DMS53 treated with DMSO at 0.1 percent for 48 hours (cell line): ENCODE measurements at regions not wholly inside any gene's neighbourhood (a gene's known extent, or its start where the extent isn't known, plus 50 kb on each side); places are given as distances from the start of the nearest gene placed in this dataset.

Experiments
- DNase-seq: peaks from one replicate; lab custom pipeline; 2025; ENCODE audit not compliant: unreplicated experiment; lab: John Stamatoyannopoulos, UW

DNA sequence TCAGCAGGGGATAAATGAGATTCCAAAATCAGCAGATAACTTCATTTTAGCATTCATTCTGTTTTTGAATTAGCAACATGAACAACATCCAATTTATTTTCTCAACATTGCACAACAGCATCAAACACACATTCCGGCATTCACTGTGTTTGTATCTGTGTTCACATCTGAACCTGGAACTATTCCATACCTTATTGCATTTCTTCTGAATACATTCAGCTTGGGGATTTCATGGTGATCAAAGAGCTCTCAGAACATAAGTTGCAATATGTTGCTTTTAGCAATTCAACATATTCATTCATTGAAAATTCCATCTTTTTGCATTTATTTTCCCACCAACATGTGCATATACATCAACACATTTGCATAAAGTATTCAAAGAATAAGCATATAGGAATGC lies 1431.7 kb upstream of the PIK3C3 start:
- DNase-seq, result no peak

DNA sequence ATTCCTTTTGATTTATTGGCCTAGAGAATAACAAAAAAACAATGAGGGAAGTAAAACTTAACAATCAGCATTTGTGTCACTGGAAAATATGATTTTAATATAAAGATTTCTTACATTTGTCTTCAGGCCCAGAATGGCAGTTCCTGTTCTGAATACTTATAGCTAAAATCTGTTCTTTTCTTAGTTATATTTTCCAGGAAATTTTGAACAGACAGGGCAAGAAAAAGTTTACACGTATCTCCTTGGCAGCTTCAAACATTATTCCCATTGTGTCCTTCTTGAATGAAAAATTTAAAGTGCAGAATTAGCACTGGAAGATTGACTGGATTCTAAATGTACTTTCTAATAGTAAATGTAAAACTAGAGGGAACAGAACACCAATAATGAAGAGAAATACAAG lies 1454.0 kb upstream of the PIK3C3 start:
- DNase-seq, result no peak

DNA sequence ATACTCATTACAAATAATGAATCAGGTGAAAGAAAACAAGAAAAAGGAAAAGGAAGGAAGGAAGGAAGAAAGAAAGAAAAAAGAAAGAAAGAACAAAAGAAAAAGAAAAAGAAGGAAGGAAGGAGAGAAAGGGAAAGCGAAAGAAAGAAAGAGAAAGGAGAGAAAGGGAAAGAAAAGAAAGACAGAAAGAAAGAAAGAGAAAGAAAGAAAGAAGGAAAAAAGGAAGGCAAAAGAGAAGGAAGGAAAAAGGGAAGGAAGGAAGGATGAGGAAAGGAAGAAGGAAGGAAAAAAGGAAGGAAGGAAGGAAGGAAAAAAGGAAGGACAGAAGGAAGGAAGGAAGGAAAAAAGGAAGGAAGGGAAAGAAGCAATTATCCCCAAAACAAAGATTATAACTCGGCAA lies 1460.4 kb upstream of the PIK3C3 start:
- no peak for DNase-seq

DNA sequence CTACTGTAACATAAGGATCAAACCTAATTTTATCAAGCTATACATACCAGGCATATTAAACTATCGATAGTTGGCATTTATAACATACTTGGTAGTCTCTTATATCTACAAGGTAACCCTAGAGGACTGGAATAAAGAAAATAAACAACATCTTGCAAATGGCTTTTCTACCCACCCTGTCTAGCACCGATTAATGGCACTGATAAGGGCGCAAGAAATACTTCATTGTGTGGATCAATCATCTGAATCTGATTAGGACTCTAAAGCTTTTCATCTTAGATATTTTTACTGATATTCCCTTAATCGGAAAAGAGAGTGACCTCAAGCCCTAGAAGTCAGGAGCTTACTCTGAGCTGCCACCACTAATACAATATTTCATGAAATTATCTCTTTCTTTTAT lies 1461.7 kb upstream of the PIK3C3 start:
- DNase-seq, result no peak

DNA sequence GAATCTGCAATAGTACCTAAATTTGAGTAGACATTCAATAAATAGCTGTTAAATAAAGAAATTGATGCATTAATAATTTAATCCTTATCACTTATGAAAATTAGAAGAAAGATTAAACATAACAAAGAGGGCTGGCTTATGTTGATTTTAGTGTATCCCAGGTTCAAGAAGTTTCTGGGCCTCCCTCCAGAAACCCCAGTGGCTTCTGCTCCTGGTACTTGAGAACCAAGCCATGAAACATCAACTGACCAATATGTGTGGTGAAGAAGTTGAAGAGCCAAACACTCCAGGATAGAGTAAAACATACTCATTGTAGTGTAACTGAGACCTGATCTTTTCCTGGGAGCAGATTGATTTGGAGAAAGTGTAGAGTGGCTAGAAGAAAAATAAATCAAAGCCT lies 1465.7 kb upstream of the PIK3C3 start:
- DNase-seq, result no peak

DNA sequence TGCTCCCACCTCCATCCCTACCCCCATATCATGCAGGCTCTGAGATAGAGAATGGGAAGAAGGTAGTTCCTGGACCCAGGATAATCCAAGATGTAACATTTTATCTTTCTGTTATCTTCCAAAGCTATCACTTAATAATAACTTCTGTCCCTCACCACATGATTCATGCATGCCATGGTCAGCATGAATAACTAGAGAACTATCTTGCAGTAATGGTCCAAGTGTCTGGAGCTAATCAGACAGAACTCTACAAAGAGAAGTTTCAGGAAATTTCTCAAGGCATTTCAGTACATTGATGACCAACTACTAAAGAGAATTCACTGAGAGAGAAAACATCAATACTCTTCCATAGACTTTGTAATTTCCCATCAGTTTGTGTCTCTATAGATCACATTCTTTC lies 1469.7 kb upstream of the PIK3C3 start:
- no peak for DNase-seq

DNA sequence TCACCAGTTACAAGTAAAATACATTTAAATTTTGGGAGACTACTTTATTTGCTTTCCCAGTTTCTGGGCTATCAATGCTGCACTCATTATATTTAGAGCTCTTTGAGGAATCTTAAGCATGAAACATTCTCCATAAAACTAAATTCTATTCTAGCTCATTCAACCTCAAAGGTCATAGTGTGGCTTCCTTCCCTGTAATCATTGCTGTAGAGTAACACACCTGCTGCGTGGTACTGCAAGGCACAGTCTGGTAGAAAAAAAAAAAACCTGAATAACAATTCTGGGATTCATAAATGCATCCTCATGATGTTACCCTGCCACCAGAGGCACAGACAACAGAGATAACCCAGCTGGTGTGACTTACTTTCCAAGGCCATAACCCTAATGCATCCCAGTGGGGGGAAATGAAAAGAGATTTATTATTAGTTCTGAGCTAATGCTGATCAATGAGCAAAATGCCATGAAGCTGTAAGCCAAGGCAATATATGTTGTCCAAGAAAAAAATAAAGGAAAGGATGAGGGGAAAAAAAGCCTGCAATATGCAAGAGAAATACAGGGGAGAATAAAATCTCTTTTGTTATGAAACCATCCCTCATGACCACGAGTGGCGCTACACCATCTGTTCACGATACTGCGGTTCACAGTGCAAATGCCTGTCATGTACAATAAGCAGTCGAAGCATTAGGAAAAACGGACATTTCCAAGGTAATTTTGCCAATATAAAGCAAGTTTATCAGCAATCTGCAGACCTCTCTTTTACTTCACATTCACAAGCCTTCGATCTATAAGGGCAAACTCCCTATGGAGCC lies 1481.6 kb upstream of the PIK3C3 start:
- no peak for DNase-seq

DNA sequence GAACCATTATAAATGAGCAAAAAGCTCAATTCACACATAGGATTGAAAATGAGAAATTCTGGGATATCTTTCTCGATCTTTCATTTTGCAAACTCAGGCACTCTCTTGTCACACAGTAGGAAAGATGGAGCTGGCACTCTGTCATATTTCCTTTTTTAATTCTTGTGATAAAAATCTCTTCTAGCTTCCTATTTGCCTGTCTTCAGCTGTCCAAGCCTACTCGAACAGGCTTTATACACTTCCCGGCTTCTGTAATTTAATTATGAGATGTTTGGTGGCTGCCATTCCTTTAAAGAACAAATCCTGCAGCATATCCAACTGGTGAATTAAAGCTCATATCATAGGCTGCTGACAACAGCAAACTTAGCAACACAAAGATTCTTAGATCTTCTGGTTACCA lies 1484.3 kb upstream of the PIK3C3 start:
- no peak for DNase-seq

DNA sequence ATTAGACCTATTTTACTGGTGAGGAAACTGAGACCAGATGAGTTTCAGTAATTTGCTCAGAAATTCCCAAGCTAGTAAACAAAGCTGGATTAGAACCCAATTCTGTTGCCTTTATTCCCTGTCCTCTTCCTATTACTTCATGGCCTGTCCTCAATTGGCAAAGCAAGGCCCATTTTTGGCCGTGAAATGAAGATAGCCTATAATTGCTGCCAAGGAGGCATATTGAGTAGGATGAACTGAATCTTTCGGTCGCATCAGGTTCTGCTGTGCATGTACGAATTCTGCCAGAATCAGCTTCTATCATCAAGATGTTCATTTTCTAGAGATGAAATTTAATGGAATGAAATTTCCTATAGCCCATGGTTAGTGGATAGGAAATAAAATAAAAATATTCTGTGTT lies 1485.2 kb upstream of the PIK3C3 start:
- DNase-seq, result no peak

DNA sequence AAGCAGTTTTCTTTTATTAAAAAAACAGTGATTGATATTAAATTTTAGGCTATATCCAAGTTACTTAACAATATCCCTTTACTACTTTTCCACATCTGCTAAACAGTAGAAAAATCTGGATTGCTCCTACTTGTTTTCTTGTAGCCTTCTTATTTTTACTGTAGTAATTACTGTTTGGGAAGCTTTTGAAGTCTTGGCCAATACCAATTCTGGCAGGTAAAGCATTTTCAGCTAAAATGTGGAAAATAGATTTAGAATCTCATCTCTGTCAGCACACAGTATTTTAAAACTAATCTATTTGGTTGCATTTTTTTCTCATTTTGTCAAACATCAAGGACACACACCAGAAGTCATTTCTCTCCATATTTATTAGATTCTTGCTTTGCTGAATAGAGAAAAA lies 1485.7 kb upstream of the PIK3C3 start:
- no peak for DNase-seq

DNA sequence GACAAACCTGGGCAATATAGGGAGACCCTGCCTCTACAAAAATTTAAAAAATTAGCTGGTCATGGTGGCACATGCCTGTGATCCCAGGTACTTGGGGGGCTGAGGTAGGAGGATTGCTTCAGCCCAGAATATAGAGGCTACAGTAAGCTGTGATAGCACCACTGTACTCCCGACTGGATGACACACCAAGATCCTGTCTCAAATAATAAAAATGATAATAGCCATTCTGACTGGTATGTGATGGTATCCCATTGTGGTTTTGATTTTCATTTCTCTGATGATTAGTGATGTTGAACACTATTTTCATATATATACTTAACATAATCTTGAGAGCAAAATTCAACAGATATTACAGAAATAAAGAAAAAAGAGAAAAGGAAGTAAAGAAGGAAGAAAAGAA lies 1491.0 kb upstream of the PIK3C3 start:
- no peak for DNase-seq

DNA sequence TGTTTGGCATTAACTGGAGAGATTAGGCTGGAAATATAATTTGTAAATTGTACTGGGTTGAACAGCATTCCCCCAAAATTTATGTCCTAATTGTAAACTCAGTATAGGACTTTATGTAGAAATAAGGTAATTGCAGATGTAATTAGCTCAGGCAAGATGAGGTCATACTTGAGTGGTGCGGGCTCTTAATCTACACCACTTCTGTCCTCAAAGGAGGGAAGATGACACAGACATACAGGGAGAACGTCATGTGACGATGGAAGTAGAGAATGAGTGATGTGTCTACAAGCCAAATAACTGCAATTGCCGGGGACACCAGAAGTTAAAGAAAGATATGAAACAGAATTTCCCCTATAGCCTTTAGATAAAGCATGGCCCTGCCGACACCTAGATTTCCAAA lies 1501.1 kb upstream of the PIK3C3 start:
- no peak for DNase-seq

DNA sequence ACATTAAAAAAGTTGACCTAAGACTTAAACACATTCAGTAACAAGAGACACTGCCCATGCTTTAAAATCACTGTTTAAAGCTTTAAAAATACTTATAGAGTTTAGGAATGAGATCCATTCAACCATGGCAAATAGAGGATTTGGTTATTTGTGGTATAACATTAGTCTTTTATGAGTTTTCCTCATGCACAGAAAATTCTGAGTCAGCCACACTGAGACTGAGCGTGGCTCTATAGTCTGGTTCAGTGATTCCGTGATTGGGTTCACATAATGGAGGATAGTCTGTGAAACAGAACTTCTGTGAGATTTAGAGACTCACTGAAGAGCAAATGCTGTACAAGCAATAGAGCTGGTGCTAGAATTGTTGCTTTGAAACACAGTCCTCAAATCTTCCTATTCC lies 1502.4 kb upstream of the PIK3C3 start:
- DNase-seq, result no peak

DNA sequence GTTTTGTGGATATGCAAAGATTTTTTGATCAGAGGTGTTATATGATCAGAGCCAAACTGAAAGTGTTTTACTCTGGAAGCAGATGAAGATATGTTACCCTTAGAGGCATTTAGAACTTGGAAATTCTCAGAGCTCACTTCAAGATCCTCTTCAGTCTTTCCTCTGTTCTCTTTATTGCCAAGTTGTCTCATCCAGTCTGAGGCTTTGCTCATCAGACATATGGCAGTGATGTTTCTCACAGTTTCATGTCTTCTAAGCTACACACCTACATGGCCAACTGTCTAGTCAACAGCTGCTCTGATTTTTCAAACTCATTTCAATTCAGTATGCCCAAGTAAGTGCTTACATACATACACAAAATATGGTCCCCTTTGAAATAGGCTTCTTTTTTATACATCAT lies 1504.3 kb upstream of the PIK3C3 start:
- DNase-seq, result no peak

DNA sequence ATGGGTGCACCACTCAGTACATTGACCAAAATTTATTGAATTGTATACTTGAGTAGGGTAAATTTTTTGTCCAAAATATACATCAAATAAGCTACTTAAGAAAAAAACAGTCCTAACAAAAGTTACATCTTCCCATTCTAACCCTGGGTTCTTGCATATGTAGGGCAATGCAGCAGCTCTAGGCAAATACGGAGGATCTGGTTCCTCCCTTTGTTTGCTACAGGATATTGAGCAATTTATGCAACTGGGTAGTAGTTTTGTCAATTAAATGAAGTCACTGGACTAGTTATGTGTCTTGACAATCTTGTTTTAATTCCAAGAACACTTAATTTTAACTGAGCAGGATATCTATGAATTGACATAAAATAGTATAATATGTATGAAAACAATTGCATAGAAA lies 1507.2 kb upstream of the PIK3C3 start:
- DNase-seq, result no peak

DNA sequence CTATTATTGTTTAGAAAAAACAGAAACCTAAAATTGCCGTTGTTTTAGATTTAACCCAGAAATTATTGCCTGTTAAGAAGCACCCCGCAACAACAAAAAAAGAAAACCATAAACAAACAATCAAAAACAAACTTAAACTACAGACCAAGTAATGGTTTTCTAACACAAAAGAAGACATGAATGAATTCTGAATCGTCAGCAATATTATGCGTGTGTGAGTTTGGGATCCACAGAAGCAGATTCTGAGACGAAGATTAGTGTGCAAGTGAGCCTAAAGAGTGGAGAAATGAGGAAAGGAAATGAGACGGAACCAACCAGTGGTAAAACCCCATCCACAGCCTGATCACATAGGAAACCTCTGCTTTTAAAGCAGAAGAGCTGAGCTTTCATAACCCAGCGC lies 1514.9 kb upstream of the PIK3C3 start:
- no peak for DNase-seq

DNA sequence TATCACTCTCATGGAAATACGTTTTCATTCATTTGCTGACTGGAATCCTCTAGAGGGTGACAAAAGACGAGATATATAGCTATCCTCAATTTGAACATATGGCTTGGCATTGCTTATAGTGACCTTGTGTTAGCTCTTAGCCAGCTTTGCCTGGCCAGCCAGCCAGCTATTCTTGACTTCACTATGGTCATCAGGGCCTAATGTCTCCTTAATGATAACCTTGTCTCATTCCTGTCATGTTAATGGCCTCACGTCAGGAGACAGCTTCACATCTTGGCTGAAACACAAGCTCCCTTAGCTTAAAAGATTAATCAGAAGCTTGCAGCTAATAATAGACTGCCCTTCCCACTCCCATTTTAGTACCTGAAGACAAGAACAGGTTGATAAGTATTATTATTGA lies 1517.5 kb upstream of the PIK3C3 start:
- DNase-seq, result no peak

DNA sequence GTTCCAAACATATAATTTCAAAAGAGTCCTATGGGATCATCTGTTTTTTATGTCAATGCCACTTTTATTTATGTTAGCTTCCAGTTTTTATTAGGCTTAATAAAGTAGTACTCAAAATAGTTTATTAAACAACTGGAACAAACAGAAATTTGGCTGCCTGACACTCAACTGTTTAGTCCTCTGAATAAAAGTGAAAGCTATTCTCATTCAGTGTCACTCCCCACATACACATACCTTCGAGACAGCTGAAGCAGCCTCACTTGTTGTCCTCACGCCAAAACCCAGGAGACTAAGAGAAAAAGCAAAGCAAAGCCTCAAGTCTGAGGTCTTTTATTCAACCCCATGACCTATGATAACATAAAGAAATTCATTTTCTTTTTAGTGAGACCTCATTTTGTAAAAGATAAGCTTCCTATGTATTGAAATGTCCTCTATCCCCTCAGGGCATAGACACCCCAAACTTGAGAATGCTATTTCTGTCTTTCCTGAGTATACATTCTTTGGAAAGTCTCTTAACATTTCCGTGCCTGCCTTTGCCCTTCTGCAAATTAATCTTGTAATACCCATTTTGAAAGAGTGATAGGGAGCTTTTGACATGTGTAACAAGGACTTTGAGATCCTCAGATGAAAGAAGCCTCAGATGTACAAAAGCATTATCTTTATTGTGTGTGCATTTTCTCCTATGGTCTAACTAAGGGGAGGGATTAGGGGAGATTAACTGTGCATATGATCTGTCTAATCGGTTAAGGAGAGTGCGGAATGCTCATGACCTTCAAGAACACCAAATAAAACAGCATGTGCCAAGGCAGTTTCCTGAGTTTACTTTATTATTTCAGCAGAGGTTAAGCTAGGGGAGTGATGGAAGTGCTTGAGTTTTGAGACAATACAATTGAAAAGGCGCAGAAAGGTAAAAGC lies 1523.7 kb upstream of the PIK3C3 start:
- no peak for DNase-seq

DNA sequence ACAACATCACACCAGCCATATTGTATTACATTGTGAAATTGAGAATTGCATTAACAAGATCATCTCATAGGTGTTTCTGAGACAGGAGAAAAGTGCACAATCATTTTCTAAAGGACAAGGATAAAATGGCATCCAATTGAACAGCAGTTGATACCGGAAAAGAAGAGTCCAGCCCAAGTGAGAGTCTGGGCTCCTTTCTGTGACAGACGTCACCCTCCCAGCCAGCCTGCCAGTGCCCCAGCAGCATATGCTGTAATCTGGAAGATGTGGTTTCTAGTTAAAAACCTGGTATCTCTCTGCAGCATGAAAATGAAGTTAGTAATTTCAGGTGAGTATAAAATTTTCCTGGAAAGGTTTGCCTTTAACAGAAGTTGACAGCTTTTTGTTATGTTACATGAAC lies 1531.7 kb upstream of the PIK3C3 start:
- no peak for DNase-seq

DNA sequence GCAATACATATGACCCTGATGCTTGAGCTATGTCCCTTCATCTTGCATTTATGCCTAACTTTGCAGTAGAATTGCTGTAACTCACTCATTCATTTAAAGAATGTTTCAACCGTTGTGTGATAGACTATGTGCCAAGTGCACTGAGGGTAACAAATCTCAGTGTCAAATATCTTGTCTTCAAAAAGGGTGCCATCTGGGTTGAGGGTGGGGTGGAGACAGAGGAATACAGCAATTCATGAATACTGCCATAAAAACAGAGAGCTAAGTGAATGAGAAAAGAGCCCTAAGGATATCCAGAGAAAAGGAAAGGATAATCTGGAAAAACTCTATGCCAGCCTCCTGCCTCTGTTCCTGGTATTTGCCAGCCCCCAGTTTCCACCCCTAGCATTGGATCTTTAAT lies 1534.4 kb upstream of the PIK3C3 start:
- no peak for DNase-seq

DNA sequence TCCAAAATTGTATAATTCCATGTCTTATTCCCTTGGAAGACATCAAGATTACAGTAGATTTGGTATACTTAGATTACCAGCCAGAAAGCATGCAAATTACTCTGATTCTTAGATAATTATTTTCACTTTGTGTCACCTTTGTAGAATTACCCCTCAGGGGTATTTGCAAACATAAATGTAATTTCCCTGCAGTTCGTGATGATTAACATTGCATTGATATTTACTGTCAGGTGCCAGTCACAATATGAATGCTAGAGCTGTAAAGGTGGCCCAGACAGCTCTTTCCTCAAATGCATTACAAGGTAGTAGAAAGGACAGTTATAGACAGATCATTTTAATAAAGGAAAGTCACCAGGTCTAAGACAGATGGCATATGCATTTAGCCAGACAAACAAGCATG lies 1537.5 kb upstream of the PIK3C3 start:
- no peak for DNase-seq

DNA sequence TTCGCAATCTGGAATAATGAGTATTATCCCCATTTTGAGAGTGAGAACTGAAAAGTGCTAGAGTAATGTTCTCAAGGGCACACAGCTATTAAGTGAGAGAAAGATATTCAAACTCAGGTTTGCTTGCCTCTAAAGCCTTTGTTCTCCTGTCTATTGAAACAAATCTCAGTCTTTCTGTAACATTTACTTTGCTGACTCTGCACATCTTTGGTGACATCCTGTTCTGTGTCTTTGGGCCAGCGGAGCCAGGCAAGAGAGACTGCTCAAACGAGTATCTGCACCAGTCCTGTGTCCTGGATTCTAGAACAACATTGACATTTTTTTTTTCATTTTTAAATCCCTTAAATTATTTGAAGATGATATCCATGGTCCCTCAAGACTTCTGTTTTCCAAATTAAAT lies 1539.2 kb upstream of the PIK3C3 start:
- no peak for DNase-seq
